Memory B cell (primary cell): ENCODE measurements at regions not wholly inside any gene's neighbourhood (a gene's known extent, or its start where the extent isn't known, plus 50 kb on each side); places are given as distances from the start of the nearest gene placed in this dataset.

Experiments used
- ATAC-seq: fragments of 150-1000 bp; cut with Tn5 transposase; 2 replicates; pipeline ENCODE4 v1.10.0; 2021; ENCODE audit warnings: low read depth, mild to moderate bottlenecking, moderate library complexity
- DNase-seq, 2 donors: peaks; one replicate each; pipeline ENCODE4 v3.0.0; 2022; ENCODE audit warnings: low spot score in 2 of 2
- H3K27ac Mint-ChIP-seq: one replicate; pipeline ENCODE4 v1.8.0; 2022; ENCODE audit warnings: mild to moderate bottlenecking, moderate library complexity, mixed read lengths
- H3K27me3 Mint-ChIP-seq: one replicate; pipeline ENCODE4 v1.8.0; 2022; ENCODE audit warnings: mixed read lengths
- H3K36me3 Mint-ChIP-seq: one replicate; pipeline ENCODE4 v1.8.0; 2022; ENCODE audit warnings: mild to moderate bottlenecking, mixed read lengths
- H3K4me1 Mint-ChIP-seq: one replicate; pipeline ENCODE4 v1.8.0; 2022; ENCODE audit warnings: mixed read lengths
- H3K4me3 Mint-ChIP-seq: one replicate; pipeline ENCODE4 v1.8.0; 2022; ENCODE audit warnings: mild to moderate bottlenecking, moderate library complexity, mixed read lengths
- H3K9me3 Mint-ChIP-seq: one replicate; pipeline ENCODE4 v1.8.0; 2022; ENCODE audit warnings: mixed read lengths

DNA sequence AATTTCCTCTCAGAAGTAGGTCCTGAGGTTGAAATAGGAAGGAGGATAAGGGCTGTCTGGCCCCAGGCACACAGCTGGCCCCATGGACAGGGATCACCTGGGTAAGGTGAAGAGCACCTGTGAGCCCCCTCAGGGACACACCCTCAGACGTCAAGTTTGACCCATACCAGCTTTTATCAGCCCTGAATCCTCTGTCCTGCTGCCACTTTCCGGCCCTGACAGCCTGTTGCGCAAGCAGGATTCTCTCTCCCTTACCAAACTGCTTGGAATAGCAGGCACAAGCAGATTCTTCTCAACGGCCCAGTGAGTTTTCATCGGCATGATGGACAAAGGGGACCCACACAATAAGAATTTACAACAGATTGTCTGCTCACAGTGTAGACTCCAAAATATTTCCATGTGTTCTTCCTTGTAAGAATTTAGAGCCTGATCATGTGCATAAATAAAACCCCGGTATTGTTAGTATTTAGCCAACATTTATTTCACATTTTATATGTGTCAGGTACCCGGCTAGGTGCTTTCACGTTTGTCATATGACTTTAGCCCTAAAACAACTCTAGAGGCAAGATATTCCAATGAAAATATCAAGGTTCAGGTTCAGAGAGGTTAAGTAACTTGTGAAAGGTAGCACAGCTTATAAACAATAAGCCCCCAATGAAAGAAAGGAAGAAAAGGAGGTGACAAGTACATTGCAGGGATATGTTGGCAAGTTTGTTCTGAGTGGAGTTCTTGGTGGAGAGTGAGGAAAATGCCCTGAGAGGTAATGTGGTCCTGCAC is 107.2 kb upstream of the KIT start:
- no peaks in the 10 kb centered on the region for H3K4me1 Mint-ChIP-seq
- H3K27ac Mint-ChIP-seq, result no peak overlapping the region
- H3K36me3 Mint-ChIP-seq, result no peaks in the 10 kb centered on the region
- no peaks in the 10 kb centered on the region for H3K9me3 Mint-ChIP-seq
- no peak for ATAC-seq
- H3K4me3 Mint-ChIP-seq, result no peak overlapping the region
- peaks cover 6% of the 10 kb centered on the region for H3K27me3 Mint-ChIP-seq
- no peak for DNase-seq

DNA sequence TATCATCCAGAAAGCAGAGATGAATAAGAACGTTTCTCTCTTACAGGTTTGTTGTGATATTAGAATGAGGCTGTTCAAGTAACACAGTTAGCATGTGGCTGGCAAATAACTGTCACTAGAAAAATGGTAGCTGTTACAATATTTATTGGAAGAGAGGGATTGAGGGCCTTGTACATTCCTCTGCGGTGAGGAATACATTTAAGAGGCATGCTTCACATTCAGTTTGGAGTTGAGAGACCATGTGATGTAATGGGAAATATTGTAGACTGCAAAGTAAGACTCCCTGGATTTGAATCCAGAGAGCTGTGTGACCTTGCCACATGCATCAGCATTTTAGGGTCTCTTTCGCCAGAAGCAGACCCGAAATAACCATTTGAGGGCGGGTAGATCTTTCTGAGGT is 104.8 kb upstream of the KIT start:
- H3K4me1 Mint-ChIP-seq, result no peaks in the 10 kb centered on the region
- ATAC-seq, result no peak
- H3K4me3 Mint-ChIP-seq, result no peak overlapping the region
- no peak for DNase-seq
- H3K27me3 Mint-ChIP-seq, result peaks cover 6% of the 10 kb centered on the region
- H3K36me3 Mint-ChIP-seq, result no peaks in the 10 kb centered on the region
- no peak overlapping the region for H3K27ac Mint-ChIP-seq
- H3K9me3 Mint-ChIP-seq, result no peaks in the 10 kb centered on the region

DNA sequence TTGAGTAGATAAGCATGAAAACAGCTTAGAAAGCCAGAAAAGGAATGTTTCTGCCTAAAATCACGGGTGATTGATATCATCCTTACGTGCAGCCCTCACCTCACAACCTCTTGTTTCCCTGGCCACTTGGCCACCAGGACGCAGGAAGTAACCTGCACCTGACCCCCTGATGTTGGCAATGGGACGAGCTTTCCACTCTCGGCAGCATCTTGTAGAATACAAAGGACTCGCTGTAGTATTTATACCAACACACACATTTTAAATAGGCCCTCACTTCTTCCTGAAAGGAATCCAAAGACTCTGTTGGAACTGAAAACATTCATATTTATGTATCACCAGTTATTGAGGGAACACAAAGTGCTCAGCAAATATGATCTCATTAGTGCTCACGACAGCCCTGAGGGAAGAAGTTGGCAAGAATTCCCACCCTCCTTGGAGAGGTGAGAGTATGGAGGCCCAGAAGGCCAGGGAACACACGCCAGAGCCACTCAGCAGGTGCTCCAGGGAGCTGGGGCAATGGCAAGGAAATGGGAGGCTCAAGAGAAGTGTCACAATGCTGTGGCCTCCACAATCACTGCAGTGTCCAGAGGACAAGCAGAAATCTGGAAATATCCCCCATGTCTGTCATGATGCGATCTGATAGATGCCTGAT is 103.3 kb upstream of the KIT start:
- no peak for ATAC-seq
- no peak overlapping the region for H3K27ac Mint-ChIP-seq
- H3K9me3 Mint-ChIP-seq, result no peaks in the 10 kb centered on the region
- no peaks in the 10 kb centered on the region for H3K4me1 Mint-ChIP-seq
- H3K36me3 Mint-ChIP-seq, result no peaks in the 10 kb centered on the region
- DNase-seq, result no peak
- no peak overlapping the region for H3K4me3 Mint-ChIP-seq
- peaks cover 12% of the 10 kb centered on the region for H3K27me3 Mint-ChIP-seq

DNA sequence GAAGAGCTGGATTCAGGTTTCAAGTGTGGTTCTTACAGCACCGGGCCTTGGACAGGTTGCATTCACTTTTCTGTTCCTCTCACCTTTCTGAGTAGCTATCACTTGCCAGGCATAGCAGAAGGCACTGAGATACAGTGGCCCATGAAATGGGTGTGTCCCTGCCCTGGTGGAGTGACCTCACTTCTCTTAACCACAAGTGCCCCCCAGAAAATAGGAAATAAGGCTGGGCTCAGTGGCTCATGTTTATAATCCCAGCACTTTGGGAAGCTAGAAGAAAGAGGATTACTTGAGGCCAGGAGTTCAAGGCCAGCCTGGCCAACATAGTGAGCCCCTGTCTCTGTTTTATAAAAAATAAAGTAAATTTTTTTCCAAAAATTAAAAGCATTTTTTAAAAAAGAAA is 101.7 kb upstream of the KIT start:
- Mint-ChIP-seq H3K27me3 (peaks cover 14% of the 10 kb centered on the region), H3K4me3 (no peak overlapping the region), H3K4me1 (no peaks in the 10 kb centered on the region), H3K9me3 (no peaks in the 10 kb centered on the region), H3K36me3 (no peaks in the 10 kb centered on the region), H3K27ac (no peak overlapping the region)
- DNase-seq (no peak), ATAC-seq (no peak)

DNA sequence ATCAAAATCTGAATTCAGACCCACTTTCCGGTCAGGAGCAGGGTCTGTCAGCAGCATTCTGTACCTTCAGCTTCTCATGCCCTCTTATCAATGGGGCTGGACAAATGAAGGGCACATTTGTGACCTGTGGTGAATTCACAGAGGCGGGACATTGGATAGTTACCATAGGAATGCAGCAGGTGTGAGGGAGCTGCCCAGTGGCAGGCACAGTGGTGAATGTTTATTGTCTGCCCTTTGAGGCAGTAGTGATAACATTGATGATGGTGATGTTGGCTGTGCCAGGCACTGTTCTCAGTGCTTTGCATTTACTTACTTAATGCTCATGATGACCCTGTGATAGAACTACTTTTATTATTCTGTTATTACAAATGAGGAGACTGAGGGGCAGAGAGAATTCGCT is 101.2 kb upstream of the KIT start:
- no peaks in the 10 kb centered on the region for H3K36me3 Mint-ChIP-seq
- H3K27ac Mint-ChIP-seq, result no peak overlapping the region
- no peak overlapping the region for H3K4me3 Mint-ChIP-seq
- no peaks in the 10 kb centered on the region for H3K9me3 Mint-ChIP-seq
- no peaks in the 10 kb centered on the region for H3K4me1 Mint-ChIP-seq
- DNase-seq, result no peak
- no peak for ATAC-seq
- H3K27me3 Mint-ChIP-seq, result peaks cover 14% of the 10 kb centered on the region

DNA sequence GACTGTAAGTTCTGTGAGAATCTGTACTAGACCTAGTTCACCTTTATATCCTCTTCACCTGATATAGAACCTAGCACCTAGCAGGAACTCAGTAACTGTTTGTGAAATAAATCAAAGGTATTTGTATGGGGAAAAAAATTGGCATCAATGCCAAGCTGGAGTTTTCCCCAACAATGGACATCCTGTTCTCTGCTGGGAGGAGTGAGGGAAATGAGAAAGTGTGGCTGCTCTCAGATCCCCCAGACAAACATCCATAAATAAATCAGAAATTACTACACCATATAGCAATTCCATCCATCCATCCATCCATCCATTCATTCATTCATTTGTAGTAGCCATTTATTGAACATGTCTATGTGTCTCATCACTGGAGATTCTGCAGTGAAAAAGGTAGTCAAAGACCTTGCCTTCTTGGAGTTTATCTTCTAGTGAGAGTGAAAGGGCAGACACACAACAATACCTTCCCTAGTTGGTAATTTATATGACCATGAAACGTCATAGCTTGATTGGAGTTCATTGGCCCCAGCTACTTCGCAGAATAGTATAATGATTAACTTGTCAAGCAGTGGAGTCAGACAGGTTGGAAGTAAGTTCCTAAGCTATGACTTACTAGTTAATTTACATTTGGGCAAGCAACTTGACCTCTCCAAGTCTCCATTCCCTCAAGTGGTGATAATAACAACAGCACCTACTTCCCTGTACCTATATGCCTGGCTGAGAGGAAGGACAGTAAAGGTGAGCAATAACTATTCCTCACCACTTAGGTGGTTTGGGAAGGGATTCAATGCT is 98.7 kb upstream of the KIT start:
- H3K27ac Mint-ChIP-seq, result no peak overlapping the region
- H3K4me1 Mint-ChIP-seq, result no peaks in the 10 kb centered on the region
- H3K27me3 Mint-ChIP-seq, result peaks cover 10% of the 10 kb centered on the region
- no peaks in the 10 kb centered on the region for H3K9me3 Mint-ChIP-seq
- H3K4me3 Mint-ChIP-seq, result no peak overlapping the region
- DNase-seq, result no peak
- no peaks in the 10 kb centered on the region for H3K36me3 Mint-ChIP-seq
- no peak for ATAC-seq

DNA sequence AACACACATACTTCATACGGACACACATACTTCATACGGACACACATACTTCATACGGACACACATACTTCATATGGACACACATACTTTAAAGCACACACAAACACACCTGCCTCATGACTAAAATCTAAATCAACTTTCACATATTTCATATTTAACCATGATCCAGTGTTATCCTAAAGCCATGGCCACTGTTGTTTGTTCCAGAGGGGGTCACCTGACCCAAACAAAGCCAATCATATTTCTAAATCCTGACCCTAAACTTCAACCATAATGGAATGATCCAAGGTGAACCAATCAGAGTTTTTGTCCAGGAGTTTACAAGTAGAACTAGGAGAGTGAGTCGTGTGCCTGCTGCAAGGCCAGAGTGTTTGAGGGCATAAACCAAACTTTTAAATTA is 97.2 kb upstream of the KIT start:
- ATAC-seq, result no peak
- Mint-ChIP-seq H3K4me3 (no peak overlapping the region), H3K27me3 (peaks cover 10% of the 10 kb centered on the region), H3K4me1 (no peaks in the 10 kb centered on the region), H3K27ac (no peak overlapping the region), H3K36me3 (no peaks in the 10 kb centered on the region), H3K9me3 (no peaks in the 10 kb centered on the region)
- no peak for DNase-seq

DNA sequence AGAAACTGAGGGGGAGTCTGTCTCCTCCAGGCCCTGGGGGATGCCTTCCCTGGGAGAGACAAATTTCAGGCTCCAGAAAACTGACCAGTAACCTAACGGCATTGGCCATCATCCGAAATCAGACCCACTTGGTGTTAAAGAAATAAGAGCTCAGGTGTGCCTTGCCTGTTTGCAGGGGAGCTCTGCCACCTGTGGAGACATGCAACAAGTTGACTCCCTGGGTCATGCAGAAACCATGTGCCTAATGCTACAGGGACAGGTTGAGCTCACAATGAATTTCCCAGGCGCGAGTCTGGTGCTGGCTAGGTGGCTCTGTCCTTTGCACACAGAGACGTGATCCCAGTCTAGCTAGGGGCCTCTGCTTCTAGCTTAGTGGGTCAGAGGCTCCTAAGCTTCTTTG is 95.8 kb upstream of the KIT start:
- ATAC-seq, result no peak
- peaks cover 10% of the 10 kb centered on the region for H3K27me3 Mint-ChIP-seq
- H3K4me1 Mint-ChIP-seq, result no peaks in the 10 kb centered on the region
- H3K4me3 Mint-ChIP-seq, result no peak overlapping the region
- no peak for DNase-seq
- H3K27ac Mint-ChIP-seq, result no peak overlapping the region
- H3K36me3 Mint-ChIP-seq, result no peaks in the 10 kb centered on the region
- H3K9me3 Mint-ChIP-seq, result no peaks in the 10 kb centered on the region

DNA sequence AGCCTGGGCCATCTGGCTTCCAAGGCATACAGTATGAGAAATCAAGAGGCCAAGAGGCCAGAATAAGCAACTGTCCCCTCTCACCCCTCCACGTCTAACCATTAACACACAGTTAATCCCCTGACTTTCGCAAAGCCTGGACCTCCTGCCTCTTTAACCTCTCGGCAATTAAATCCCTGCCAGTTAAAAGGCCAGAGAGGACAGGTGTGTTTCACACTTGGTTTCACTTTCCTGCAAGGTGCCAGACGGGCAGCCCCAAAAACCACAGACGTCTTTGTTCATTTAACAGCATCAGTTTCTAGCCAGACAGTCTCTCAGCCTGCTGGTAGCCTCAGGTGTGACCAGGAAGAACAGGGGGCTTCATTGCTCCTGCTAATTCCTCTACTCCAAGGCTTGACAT is 91.1 kb upstream of the KIT start:
- Mint-ChIP-seq H3K4me1 (no peaks in the 10 kb centered on the region), H3K27me3 (no peaks in the 10 kb centered on the region), H3K36me3 (no peaks in the 10 kb centered on the region), H3K9me3 (peaks cover 2% of the 10 kb centered on the region), H3K4me3 (no peak overlapping the region), H3K27ac (no peak overlapping the region)
- no peak for ATAC-seq
- no peak for DNase-seq

DNA sequence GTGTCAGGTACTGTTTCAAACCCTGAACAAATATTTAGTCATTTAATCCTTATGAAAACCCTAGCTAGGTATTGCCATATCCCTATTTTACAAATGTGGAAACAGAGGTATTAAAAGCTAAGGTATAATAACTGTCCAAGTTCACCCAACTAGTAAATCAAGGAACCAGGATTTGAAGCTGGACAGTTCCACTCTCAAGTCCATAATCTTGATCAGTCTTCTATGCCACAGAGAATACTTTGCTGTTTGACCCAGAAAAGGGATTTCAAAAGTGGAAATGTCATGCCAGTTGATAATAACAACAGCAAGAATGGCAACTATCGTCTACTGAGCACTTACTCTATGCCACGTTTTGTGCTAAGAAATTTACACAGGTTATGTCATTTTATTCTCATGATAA is 90.4 kb upstream of the KIT start:
- no peaks in the 10 kb centered on the region for H3K27me3 Mint-ChIP-seq
- ATAC-seq, result no peak
- H3K36me3 Mint-ChIP-seq, result no peaks in the 10 kb centered on the region
- no peak for DNase-seq
- no peak overlapping the region for H3K4me3 Mint-ChIP-seq
- peaks cover 2% of the 10 kb centered on the region for H3K9me3 Mint-ChIP-seq
- no peaks in the 10 kb centered on the region for H3K4me1 Mint-ChIP-seq
- H3K27ac Mint-ChIP-seq, result no peak overlapping the region

DNA sequence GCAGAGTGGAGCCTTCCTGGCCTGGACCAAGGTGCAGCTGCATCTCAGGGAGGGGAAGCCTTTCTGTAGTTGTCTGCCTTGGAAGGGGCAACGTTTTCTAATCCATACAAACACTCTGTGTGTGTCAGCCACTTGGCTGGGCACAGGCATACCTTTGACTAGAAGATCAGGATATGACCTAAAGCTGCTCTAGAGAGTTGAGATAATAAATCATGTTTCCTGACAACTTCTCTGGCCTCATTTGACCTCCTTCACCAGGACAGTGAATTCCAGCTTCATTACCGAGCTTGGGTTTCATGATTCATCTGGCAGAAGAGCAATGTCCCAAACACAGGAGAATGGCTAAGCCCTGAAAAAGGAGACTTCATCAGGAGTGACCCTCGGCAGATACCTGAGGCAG is 89.6 kb upstream of the KIT start:
- H3K9me3 Mint-ChIP-seq, result peaks cover 2% of the 10 kb centered on the region
- no peaks in the 10 kb centered on the region for H3K27me3 Mint-ChIP-seq
- no peak overlapping the region for H3K4me3 Mint-ChIP-seq
- no peaks in the 10 kb centered on the region for H3K36me3 Mint-ChIP-seq
- ATAC-seq (no peak), DNase-seq (no peak)
- H3K27ac Mint-ChIP-seq, result no peak overlapping the region
- no peaks in the 10 kb centered on the region for H3K4me1 Mint-ChIP-seq

DNA sequence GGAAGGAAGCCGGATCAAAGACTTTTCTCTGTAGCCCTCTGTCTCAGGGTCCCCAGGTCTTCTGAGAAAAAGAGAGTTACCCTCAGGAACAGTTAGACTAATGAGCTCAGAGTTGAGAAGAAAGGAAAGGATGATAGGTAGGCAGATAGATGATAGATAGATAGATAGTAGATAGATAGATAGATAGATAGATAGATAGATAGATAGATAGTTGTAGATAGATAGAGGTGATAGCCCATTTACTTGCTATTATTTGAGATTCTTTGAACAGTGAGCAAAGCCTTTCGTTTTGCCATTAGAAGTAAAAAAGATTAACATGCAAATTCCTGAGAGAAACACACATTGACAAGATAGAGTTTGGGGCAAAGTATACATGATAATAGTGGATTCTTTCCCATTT is 86.9 kb upstream of the KIT start:
- H3K4me1 Mint-ChIP-seq, result no peaks in the 10 kb centered on the region
- H3K27me3 Mint-ChIP-seq, result no peaks in the 10 kb centered on the region
- no peak overlapping the region for H3K27ac Mint-ChIP-seq

DNA sequence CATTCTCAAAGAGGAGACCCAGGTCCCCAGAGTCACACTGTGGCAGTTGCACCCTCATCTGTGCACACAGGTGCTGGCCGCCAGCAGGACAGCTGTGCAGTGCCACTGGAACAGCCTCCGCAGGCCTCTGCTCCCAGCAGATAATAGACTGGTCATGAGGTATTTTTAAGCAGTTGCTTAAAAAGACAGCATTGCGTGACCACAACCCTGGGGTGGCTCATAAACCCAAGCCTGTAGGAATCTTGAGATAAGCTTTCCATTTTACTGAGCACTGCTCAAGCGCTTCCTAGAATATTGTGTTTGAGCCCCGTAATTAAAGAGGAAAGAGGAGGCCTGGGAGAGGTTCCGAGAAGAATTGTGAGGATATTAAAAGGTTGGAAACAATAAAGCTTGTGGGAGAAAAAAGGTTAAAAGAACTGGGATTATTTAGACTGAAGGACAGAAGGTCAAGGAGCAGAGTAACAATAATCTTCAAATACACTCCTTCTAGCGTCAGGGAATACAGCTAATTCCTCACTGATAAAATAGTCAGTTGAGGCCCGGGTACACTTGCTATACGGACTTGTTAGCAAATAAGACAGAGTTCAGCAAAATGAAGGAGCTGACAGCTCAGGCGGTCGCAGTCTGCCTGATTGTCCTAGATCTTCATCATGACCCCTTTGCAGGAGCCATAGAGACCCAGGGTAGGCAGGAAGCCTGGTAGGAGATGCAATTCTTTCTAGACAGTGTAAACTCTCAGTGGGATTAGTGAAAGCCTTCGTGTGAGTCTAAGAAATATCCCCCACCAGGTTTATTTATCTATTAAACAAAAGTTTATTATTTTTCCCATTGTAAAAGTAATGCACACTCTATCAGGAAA is 86.2 kb upstream of the KIT start:
- Mint-ChIP-seq H3K9me3 (peaks cover 2% of the 10 kb centered on the region), H3K27ac (no peak overlapping the region), H3K36me3 (no peaks in the 10 kb centered on the region), H3K27me3 (no peaks in the 10 kb centered on the region), H3K4me3 (no peak overlapping the region), H3K4me1 (no peaks in the 10 kb centered on the region)
- no peak for DNase-seq
- no peak for ATAC-seq

More for the DNA sequence above, 86.9 kb upstream of the KIT start:
- ATAC-seq, result no peak
- H3K9me3 Mint-ChIP-seq, result peaks cover 2% of the 10 kb centered on the region
- no peak overlapping the region for H3K4me3 Mint-ChIP-seq
- no peaks in the 10 kb centered on the region for H3K36me3 Mint-ChIP-seq
- DNase-seq, result no peak

DNA sequence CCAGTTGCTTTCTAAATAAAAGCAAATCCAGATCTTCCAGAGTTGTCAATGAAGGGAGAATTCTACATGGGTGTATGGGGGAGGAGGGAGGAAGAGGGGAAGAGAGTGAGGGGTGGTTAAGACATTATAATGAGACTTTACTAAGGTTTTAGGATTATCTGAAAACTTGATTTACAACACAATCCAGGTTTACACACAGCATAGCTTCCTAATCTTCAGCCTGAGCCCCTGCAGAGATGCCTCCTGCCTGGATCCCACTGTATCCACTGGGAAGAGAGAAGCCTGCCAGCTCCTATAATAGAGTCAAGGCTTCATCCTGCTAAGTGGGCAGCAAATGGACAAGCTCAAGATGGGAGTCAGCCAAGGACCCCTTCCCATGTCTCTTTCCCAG is 85.6 kb upstream of the KIT start:
- ATAC-seq (no peak), DNase-seq (no peak)
- no peaks in the 10 kb centered on the region for H3K27me3 Mint-ChIP-seq
- peaks cover 2% of the 10 kb centered on the region for H3K9me3 Mint-ChIP-seq
- no peak overlapping the region for H3K4me3 Mint-ChIP-seq
- no peak overlapping the region for H3K27ac Mint-ChIP-seq
- no peaks in the 10 kb centered on the region for H3K36me3 Mint-ChIP-seq
- no peaks in the 10 kb centered on the region for H3K4me1 Mint-ChIP-seq
